ENCODE measurements at regions not wholly inside any gene's neighbourhood (a gene's known extent, or its start where the extent isn't known, plus 50 kb on each side); places are given as distances from the start of the nearest gene placed in this dataset.

- TF ChIP-seq, protein P1, sequence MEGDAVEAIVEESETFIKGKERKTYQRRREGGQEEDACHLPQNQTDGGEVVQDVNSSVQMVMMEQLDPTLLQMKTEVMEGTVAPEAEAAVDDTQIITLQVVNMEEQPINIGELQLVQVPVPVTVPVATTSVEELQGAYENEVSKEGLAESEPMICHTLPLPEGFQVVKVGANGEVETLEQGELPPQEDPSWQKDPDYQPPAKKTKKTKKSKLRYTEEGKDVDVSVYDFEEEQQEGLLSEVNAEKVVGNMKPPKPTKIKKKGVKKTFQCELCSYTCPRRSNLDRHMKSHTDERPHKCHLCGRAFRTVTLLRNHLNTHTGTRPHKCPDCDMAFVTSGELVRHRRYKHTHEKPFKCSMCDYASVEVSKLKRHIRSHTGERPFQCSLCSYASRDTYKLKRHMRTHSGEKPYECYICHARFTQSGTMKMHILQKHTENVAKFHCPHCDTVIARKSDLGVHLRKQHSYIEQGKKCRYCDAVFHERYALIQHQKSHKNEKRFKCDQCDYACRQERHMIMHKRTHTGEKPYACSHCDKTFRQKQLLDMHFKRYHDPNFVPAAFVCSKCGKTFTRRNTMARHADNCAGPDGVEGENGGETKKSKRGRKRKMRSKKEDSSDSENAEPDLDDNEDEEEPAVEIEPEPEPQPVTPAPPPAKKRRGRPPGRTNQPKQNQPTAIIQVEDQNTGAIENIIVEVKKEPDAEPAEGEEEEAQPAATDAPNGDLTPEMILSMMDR (optimal IDR thresholded peaks at IDR 0.05 in 1 of 3, IDR thresholded peaks at IDR 0.05 in 1 of 3, conservative IDR thresholded peaks at IDR 0.05 in 1 of 3; ENCODE audit: extremely low read depth in 1 of 3, insufficient read depth in 2 of 3, low read length in 3 of 3): no peak
- no peak for TF ChIP-seq EZH2 (IDR thresholded peaks at IDR 0.05; ENCODE audit: low read length)
- H3K79me2 ChIP-seq (ENCODE audit: control insufficient read depth, insufficient read depth, low read length): no peaks in the 10 kb centered on the region
- H3K4me1 ChIP-seq (ENCODE audit: control insufficient read depth, extremely low read depth, insufficient read depth, low read length): no peaks in the 10 kb centered on the region
Observed at GRCh38 chr12:86621957-86622356, 365.8 kb upstream of the MGAT4C start.

DNA sequence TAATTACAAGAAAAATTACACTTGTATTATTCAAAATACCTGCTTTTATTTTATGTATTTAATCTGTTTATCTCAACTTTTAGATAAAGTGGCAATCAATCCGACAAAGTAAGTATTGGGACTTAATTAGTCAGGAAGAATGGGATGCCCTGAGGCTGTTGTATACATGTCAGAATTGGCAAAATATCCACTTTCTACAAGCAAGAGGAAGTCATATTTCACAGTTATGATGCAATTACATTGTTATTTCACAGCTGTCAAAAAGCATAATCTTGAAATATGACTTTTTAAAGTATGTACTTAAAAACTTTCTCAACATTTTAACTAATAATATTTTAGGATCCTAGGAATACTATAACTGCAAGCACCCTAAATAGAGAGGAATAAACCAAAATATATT lies 357.1 kb upstream of the MGAT4C start:
- DNase-seq (ENCODE audit: low read depth, low spot score): peak; percentile 30
- H3K4me1 ChIP-seq (ENCODE audit: control insufficient read depth, extremely low read depth, insufficient read depth, low read length): peaks cover 8% of the 10 kb centered on the region
- H3K27me3 ChIP-seq (ENCODE audit: control insufficient read depth, extremely low read depth, insufficient read depth, low read length): no peaks in the 10 kb centered on the region
- H3K79me2 ChIP-seq (ENCODE audit: control insufficient read depth, insufficient read depth, low read length): no peaks in the 10 kb centered on the region
- dilution Hi-C loops (cut with MboI; ENCODE audit: extremely low pct_ligation_motif_present, low sequenced_read_pairs): no loop called here
- no peak for FAIRE-seq
- H3K36me3 ChIP-seq (ENCODE audit: control insufficient read depth in 2 of 2, extremely low read depth in 1 of 2, insufficient read depth in 2 of 2, low read length in 2 of 2): no peaks in the 10 kb centered on the region
- no peak overlapping the region for H3K4me2 ChIP-seq (ENCODE audit: control insufficient read depth, extremely low read depth, insufficient read depth, low read depth, low read length)
- no peak overlapping the region for H3K27ac ChIP-seq (ENCODE audit: control insufficient read depth, insufficient read depth, low read length)
- H4K20me1 ChIP-seq (ENCODE audit: control insufficient read depth, extremely low read depth, insufficient read depth, low read length): no peaks in the 10 kb centered on the region
- no peaks in the 10 kb centered on the region for H3K9me1 ChIP-seq (ENCODE audit: control insufficient read depth, extremely low read depth, insufficient read depth, low read length)
- TF ChIP-seq, protein P1 (optimal IDR thresholded peaks at IDR 0.05 in 1 of 3, IDR thresholded peaks at IDR 0.05 in 1 of 3, conservative IDR thresholded peaks at IDR 0.05 in 1 of 3; ENCODE audit: extremely low read depth in 1 of 3, insufficient read depth in 2 of 3, low read length in 3 of 3): no peak
- no peak for TF ChIP-seq EZH2 (IDR thresholded peaks at IDR 0.05; ENCODE audit: low read length)
- no peaks in the 10 kb centered on the region for H3K9me3 ChIP-seq (ENCODE audit: control insufficient read depth, low read depth, low read length)
- H3K4me3 ChIP-seq (ENCODE audit: control insufficient read depth in 2 of 3, extremely low read depth in 1 of 3, insufficient read depth in 2 of 3, low read depth in 1 of 3, low read length in 3 of 3): no peak overlapping the region
- no peak overlapping the region for H2AFZ ChIP-seq (ENCODE audit: control insufficient read depth, low read length)
- H3K9ac ChIP-seq (ENCODE audit: control insufficient read depth, extremely low read depth, insufficient read depth, low read length): no peak overlapping the region

More at GRCh38 chr12:86621957-86622356, 365.8 kb upstream of the MGAT4C start:
- no peak for DNase-seq (ENCODE audit: low read depth, low spot score)
- Histone ChIP-seq H3K27me3 (ENCODE audit: control insufficient read depth, extremely low read depth, insufficient read depth, low read length) (no peaks in the 10 kb centered on the region), H3K36me3 (ENCODE audit: control insufficient read depth in 2 of 2, extremely low read depth in 1 of 2, insufficient read depth in 2 of 2, low read length in 2 of 2) (no peaks in the 10 kb centered on the region), H3K27ac (ENCODE audit: control insufficient read depth, insufficient read depth, low read length) (no peak overlapping the region), H3K9me1 (ENCODE audit: control insufficient read depth, extremely low read depth, insufficient read depth, low read length) (no peaks in the 10 kb centered on the region), H2AFZ (ENCODE audit: control insufficient read depth, low read length) (no peak overlapping the region), H4K20me1 (ENCODE audit: control insufficient read depth, extremely low read depth, insufficient read depth, low read length) (no peaks in the 10 kb centered on the region), H3K4me3 (ENCODE audit: control insufficient read depth in 2 of 3, extremely low read depth in 1 of 3, insufficient read depth in 2 of 3, low read depth in 1 of 3, low read length in 3 of 3) (no peak overlapping the region), H3K9ac (ENCODE audit: control insufficient read depth, extremely low read depth, insufficient read depth, low read length) (no peak overlapping the region), H3K4me2 (ENCODE audit: control insufficient read depth, extremely low read depth, insufficient read depth, low read depth, low read length) (no peak overlapping the region), H3K9me3 (ENCODE audit: control insufficient read depth, low read depth, low read length) (peaks cover 2% of the 10 kb centered on the region)
- dilution Hi-C loops (cut with MboI; ENCODE audit: extremely low pct_ligation_motif_present, low sequenced_read_pairs): no loop called here
- FAIRE-seq: no peak

Measured in keratinocyte (primary cell).